GM23338 (cell line): ENCODE measurements at regions not wholly inside any gene's neighbourhood (a gene's known extent, or its start where the extent isn't known, plus 50 kb on each side); places are given as distances from the start of the nearest gene placed in this dataset.
A peak's percentile ranks its signal among the peaks of the same experiment; 100 is the strongest.

Source experiments
- ATAC-seq: fragments of 200-7000 bp; cut with Tn5 transposase; 3 replicates; pipeline ENCODE4 v1.9.1; 2020
- DNase-seq: peaks from one replicate; pipeline ENCODE4 v3.0.0-alpha.2; 2015; ENCODE audit warnings: low spot score
- H2AFZ ChIP-seq: fragments of 200-600 bp; sonication (generic); 2 replicates; pipeline ENCODE4 v1.8.0; 2016; ENCODE audit warnings: antibody characterized with exemption, mild to moderate bottlenecking, moderate library complexity
- H3F3A ChIP-seq: fragments of 200-600 bp; sonication (generic); replicated peaks from 2 replicates; pipeline ENCODE4 v1.8.0; 2017; ENCODE audit warnings: antibody characterized with exemption, mixed run types, low read depth
- H3K27ac ChIP-seq: fragments of 200-600 bp; sonication (generic); 2 replicates; pipeline ENCODE4 v1.6.1; 2016; ENCODE audit warnings: low read depth
- H3K27me3 ChIP-seq: fragments of 200-600 bp; sonication (generic); 2 replicates; pipeline ENCODE4 v1.8.0; 2016; ENCODE audit warnings: mild to moderate bottlenecking, mixed run types, moderate library complexity; ENCODE audit not compliant: insufficient read depth
- H3K36me3 ChIP-seq: fragments of 200-600 bp; sonication (generic); 2 replicates; pipeline ENCODE4 v1.8.0; 2016; ENCODE audit warnings: mild to moderate bottlenecking; ENCODE audit not compliant: insufficient read depth
- H3K4me1 ChIP-seq: fragments of 200-600 bp; sonication (generic); 2 replicates; pipeline ENCODE4 v1.8.0; 2016; ENCODE audit warnings: mild to moderate bottlenecking, moderate library complexity; ENCODE audit not compliant: insufficient read depth
- H3K4me2 ChIP-seq: fragments of 200-600 bp; sonication (generic); 2 replicates; pipeline ENCODE4 v1.7.1; 2017; ENCODE audit warnings: mixed run types
- H3K4me3 ChIP-seq: fragments of 200-600 bp; sonication (generic); 2 replicates; pipeline ENCODE4 v1.6.1; 2016; ENCODE audit warnings: mixed run types
- H3K79me2 ChIP-seq: fragments of 200-600 bp; sonication (generic); replicated peaks from 2 replicates; pipeline ENCODE4 v1.8.0; 2017; ENCODE audit warnings: mild to moderate bottlenecking; ENCODE audit not compliant: insufficient read depth
- H3K9me2 ChIP-seq: fragments of 200-600 bp; sonication (generic); 2 replicates; pipeline ENCODE4 v1.8.0; 2017; ENCODE audit not compliant: insufficient read depth
- H4K20me1 ChIP-seq: fragments of 200-600 bp; sonication (generic); replicated peaks from 2 replicates; pipeline ENCODE4 v1.8.0; 2017; ENCODE audit warnings: mild to moderate bottlenecking; ENCODE audit not compliant: insufficient read depth
- H3K27ac Mint-ChIP-seq: 2 replicates; pipeline ENCODE4 v1.8.0; 2020; ENCODE audit warnings: inconsistent platforms, mild to moderate bottlenecking, moderate library complexity, mixed read lengths
- H3K27me3 Mint-ChIP-seq: 3 replicates; pipeline ENCODE4 v1.8.0; 2022; ENCODE audit warnings: low read depth, mild to moderate bottlenecking, moderate library complexity, mixed read lengths, inconsistent platforms; ENCODE audit not compliant: insufficient read depth, poor library complexity
- H3K36me3 Mint-ChIP-seq: 3 replicates; pipeline ENCODE4 v1.8.0; 2021; ENCODE audit warnings: low read depth, mild to moderate bottlenecking, inconsistent platforms, moderate library complexity, mixed read lengths
- H3K4me1 Mint-ChIP-seq: 3 replicates; pipeline ENCODE4 v1.8.0; 2020; ENCODE audit warnings: mild to moderate bottlenecking, inconsistent platforms, mixed read lengths
- H3K4me3 Mint-ChIP-seq: 3 replicates; pipeline ENCODE4 v1.8.0; 2021; ENCODE audit warnings: moderate library complexity, mild to moderate bottlenecking, inconsistent platforms, mixed read lengths
- H3K9me3 Mint-ChIP-seq: 3 replicates; pipeline ENCODE4 v1.8.0; 2020; ENCODE audit warnings: moderate library complexity, mild to moderate bottlenecking, inconsistent platforms, mixed read lengths
- CREB1 ChIP-seq: fragments of 250-450 bp; sonication (Bioruptor Pico); IDR thresholded peaks from 2 replicates; pipeline ENCODE4 v1.5.0; 2020; ENCODE audit warnings: low read depth, mild to moderate bottlenecking, moderate library complexity
- EZH2 ChIP-seq: fragments of 200-600 bp; sonication (generic); IDR thresholded peaks from one replicate; pipeline ENCODE4 v1.8.0; 2017; ENCODE audit warnings: antibody characterized with exemption, mild to moderate bottlenecking, low read depth; ENCODE audit not compliant: unreplicated experiment
- EZH2phosphoT487 ChIP-seq: fragments of 200-600 bp; sonication (generic); IDR thresholded peaks from one replicate; pipeline ENCODE4 v1.8.1; 2018; ENCODE audit warnings: antibody characterized with exemption; ENCODE audit not compliant: unreplicated experiment
- JUNB ChIP-seq: IDR thresholded peaks from one replicate; pipeline ENCODE4 v1.6.1; 2016; ENCODE audit warnings: antibody characterized with exemption; ENCODE audit not compliant: unreplicated experiment
- NANOG ChIP-seq: IDR thresholded peaks from 2 replicates; pipeline ENCODE4 v1.6.1; 2016; ENCODE audit warnings: antibody characterized with exemption, borderline replicate concordance
- POLR2AphosphoS5 ChIP-seq: IDR thresholded peaks from 2 replicates; pipeline ENCODE4 v1.6.1; 2016; ENCODE audit warnings: antibody characterized with exemption, low read depth
- STAT1 ChIP-seq: IDR thresholded peaks from one replicate; pipeline ENCODE4 v1.6.1; 2016; ENCODE audit warnings: antibody characterized with exemption; ENCODE audit not compliant: unreplicated experiment
- ZNF114 ChIP-seq: fragments of 250-450 bp; sonication (Bioruptor Pico); IDR thresholded peaks from 2 replicates; pipeline ENCODE4 v1.5.0; 2020; ENCODE audit warnings: mild to moderate bottlenecking, moderate library complexity
- TF ChIP-seq, protein P1 (sequence below): IDR thresholded peaks from one replicate; pipeline ENCODE4 v1.6.1; 2018; ENCODE audit warnings: antibody characterized with exemption; ENCODE audit not compliant: unreplicated experiment
- TF ChIP-seq, protein P2 (sequence below), 2 experiments: fragments of 200-600 bp in 1 of 2; sonication (generic) in 1 of 2; conservative IDR thresholded peaks; 2 replicates each; pipeline versions ENCODE4 v1.5.1 to v1.6.1; 2016 to 2017; ENCODE audit warnings: antibody characterized with exemption in 2 of 2, low read depth in 2 of 2, mild to moderate bottlenecking in 2 of 2, moderate library complexity in 1 of 2

DNA sequence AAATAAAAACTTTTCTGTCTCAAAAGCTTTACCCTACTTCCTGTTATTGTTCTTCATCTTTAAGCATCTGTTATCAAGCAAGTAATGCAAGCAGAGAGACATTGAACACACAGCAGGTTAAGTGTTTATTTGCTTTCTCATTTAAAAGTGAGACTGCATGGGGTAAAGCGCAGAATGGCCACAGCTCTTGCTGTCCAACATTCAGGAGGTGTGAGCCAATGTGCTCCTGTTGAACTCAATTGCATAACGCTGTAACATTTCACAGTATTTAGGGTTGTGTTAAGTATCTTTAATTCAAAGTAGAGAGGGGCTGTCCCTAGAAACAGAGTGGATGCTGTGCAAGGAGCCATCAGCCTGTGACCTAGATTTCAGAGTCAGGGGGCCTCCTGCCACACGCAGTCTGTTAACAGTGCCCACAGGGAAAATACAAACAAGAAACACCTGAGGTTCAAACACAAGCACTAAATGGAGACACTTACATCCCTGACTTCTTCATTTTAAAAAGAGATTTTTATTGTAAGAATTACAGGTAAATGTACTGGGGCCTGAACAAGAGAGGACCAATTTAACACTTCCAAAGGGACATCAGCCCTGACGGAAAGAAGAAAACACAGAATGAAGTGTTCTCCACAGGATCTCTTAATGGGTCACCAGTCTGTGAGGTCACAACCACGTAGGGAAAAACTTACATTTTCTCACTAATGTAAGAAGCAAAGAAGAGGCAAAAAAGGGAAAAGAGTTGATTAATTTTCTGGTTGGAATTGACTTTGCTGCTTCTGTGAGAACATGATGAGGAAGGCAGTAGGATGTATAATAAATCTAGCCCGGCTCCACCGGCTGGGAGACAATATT, 815.1 kb downstream of the VGLL3 start:
- Mint-ChIP-seq H3K9me3 (no peaks in the 10 kb centered on the region), H3K27me3 (peaks cover 6% of the 10 kb centered on the region), H3K36me3 (no peaks in the 10 kb centered on the region), H3K4me3 (peak overlapping the region; percentile 39; the same call in 2 of the 3 replicates), H3K4me1 (peaks cover 59% of the 10 kb centered on the region), H3K27ac (peak overlapping the region; percentile 97)
- H3K27me3 ChIP-seq: no peaks in the 10 kb centered on the region
- peak; percentile 92 for ATAC-seq
- H3K79me2 ChIP-seq: no peaks in the 10 kb centered on the region
- H4K20me1 ChIP-seq: no peaks in the 10 kb centered on the region
- DNase-seq: peak; percentile 73
- peak; percentile 97 for TF ChIP-seq NANOG
- TF ChIP-seq CREB1 (CRISPR knock-in tag): 0 out of 2 replicates have a peak, but pooled peaks have one; percentile 8
- no peak for TF ChIP-seq EZH2
- H3K36me3 ChIP-seq: no peaks in the 10 kb centered on the region
- H3K9me2 ChIP-seq: no peaks in the 10 kb centered on the region
- peak overlapping the region; percentile 88 for H3K27ac ChIP-seq
- H3K4me1 ChIP-seq: peaks cover 38% of the 10 kb centered on the region
- H3K4me2 ChIP-seq: peak overlapping the region; percentile 20; the same call in 1 of the 2 replicates
- H3F3A ChIP-seq: no peaks in the 10 kb centered on the region
- H3K4me3 ChIP-seq: no peak overlapping the region
- H2AFZ ChIP-seq: peak overlapping the region; percentile 61; the same call in 1 of the 2 replicates

DNA sequence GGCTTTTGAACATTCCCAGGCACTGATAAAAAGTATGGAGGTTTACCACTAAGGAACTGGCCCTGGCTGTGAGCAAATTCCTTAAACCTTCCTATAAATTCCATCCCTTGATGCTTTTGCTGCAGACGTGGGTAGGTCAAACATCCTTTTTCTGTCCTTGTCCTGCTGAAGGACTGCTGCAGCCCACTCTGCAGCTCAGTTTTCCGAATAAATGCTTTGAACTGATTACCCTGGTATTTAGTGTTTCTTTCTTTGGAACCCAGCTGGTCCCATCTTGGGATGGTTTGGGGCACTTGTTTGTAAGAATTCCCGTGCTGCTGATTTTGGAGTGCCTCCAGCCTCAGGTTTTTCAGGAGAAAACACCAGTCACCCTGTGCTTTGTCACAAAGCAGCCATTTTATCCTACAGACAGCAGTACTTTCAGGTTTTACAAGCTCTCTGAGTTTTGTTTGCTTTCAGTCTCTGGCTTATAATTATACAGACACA, 815.9 kb downstream of the VGLL3 start:
- Histone ChIP-seq H3K27me3 (no peaks in the 10 kb centered on the region), H3K4me3 (no peak overlapping the region), H3K9me2 (no peaks in the 10 kb centered on the region), H3F3A (no peaks in the 10 kb centered on the region), H4K20me1 (no peaks in the 10 kb centered on the region), H3K36me3 (no peaks in the 10 kb centered on the region), H3K27ac (peak overlapping the region; percentile 88), H2AFZ (peak overlapping the region; percentile 1; the same call in 1 of the 2 replicates), H3K4me2 (peak overlapping the region; percentile 20; the same call in 1 of the 2 replicates), H3K79me2 (no peaks in the 10 kb centered on the region), H3K4me1 (peaks cover 38% of the 10 kb centered on the region)
- TF ChIP-seq EZH2phosphoT487: no peak
- TF ChIP-seq POLR2AphosphoS5: no peak
- TF ChIP-seq EZH2: no peak
- no peak for TF ChIP-seq NANOG
- TF ChIP-seq, protein P1, sequence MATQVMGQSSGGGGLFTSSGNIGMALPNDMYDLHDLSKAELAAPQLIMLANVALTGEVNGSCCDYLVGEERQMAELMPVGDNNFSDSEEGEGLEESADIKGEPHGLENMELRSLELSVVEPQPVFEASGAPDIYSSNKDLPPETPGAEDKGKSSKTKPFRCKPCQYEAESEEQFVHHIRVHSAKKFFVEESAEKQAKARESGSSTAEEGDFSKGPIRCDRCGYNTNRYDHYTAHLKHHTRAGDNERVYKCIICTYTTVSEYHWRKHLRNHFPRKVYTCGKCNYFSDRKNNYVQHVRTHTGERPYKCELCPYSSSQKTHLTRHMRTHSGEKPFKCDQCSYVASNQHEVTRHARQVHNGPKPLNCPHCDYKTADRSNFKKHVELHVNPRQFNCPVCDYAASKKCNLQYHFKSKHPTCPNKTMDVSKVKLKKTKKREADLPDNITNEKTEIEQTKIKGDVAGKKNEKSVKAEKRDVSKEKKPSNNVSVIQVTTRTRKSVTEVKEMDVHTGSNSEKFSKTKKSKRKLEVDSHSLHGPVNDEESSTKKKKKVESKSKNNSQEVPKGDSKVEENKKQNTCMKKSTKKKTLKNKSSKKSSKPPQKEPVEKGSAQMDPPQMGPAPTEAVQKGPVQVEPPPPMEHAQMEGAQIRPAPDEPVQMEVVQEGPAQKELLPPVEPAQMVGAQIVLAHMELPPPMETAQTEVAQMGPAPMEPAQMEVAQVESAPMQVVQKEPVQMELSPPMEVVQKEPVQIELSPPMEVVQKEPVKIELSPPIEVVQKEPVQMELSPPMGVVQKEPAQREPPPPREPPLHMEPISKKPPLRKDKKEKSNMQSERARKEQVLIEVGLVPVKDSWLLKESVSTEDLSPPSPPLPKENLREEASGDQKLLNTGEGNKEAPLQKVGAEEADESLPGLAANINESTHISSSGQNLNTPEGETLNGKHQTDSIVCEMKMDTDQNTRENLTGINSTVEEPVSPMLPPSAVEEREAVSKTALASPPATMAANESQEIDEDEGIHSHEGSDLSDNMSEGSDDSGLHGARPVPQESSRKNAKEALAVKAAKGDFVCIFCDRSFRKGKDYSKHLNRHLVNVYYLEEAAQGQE: no peak
- TF ChIP-seq CREB1 (CRISPR knock-in tag): no peak
- TF ChIP-seq STAT1: no peak
- TF ChIP-seq, protein P2, sequence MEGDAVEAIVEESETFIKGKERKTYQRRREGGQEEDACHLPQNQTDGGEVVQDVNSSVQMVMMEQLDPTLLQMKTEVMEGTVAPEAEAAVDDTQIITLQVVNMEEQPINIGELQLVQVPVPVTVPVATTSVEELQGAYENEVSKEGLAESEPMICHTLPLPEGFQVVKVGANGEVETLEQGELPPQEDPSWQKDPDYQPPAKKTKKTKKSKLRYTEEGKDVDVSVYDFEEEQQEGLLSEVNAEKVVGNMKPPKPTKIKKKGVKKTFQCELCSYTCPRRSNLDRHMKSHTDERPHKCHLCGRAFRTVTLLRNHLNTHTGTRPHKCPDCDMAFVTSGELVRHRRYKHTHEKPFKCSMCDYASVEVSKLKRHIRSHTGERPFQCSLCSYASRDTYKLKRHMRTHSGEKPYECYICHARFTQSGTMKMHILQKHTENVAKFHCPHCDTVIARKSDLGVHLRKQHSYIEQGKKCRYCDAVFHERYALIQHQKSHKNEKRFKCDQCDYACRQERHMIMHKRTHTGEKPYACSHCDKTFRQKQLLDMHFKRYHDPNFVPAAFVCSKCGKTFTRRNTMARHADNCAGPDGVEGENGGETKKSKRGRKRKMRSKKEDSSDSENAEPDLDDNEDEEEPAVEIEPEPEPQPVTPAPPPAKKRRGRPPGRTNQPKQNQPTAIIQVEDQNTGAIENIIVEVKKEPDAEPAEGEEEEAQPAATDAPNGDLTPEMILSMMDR (conservative IDR thresholded peaks at IDR 0.05; ENCODE audit: low read depth in 2 of 2): no peak
- TF ChIP-seq ZNF114 (CRISPR knock-in tag): no peak
- TF ChIP-seq JUNB: no peak
- Mint-ChIP-seq H3K27ac (peak overlapping the region; percentile 97), H3K9me3 (no peaks in the 10 kb centered on the region), H3K4me3 (peak overlapping the region; percentile 39; the same call in 2 of the 3 replicates), H3K4me1 (peaks cover 54% of the 10 kb centered on the region), H3K36me3 (no peaks in the 10 kb centered on the region), H3K27me3 (peaks cover 6% of the 10 kb centered on the region)
- ATAC-seq (peak; percentile 66), DNase-seq (peak; percentile 52)
